Activated B cell treated with CpG ODN at 0.5 μM for 24 hours (primary cell): ENCODE measurements at regions not wholly inside any gene's neighbourhood (a gene's known extent, or its start where the extent isn't known, plus 50 kb on each side); places are given as distances from the start of the nearest gene placed in this dataset.
A peak's percentile ranks its signal among the peaks of the same experiment; 100 is the strongest.

Experiments used
- ATAC-seq: fragments of 200-7000 bp; cut with Tn5 transposase; one replicate; pipeline ENCODE4 v1.10.0; 2021; ENCODE audit warnings: low read depth, mild to moderate bottlenecking, moderate library complexity
- CTCF ChIA-PET: fragments of 350-600 bp; sonication (Branson Sonifier 250); formaldehyde crosslinking; loops from one replicate; lab custom pipeline; 2021; ENCODE audit warnings: antibody characterized with exemption; lab: Charles Lee
- POLR2A ChIA-PET: fragments of 350-600 bp; sonication (Branson Sonifier 250); formaldehyde crosslinking; loops from one replicate; lab custom pipeline; 2021; ENCODE audit warnings: antibody characterized with exemption; lab: Charles Lee
- DNase-seq: peaks from one replicate; pipeline ENCODE4 v3.0.0; 2022
- H3K27ac Mint-ChIP-seq: one replicate; pipeline ENCODE4 v1.8.0; 2020; ENCODE audit warnings: mixed read lengths
- H3K27me3 Mint-ChIP-seq: one replicate; pipeline ENCODE4 v1.8.0; 2021; ENCODE audit warnings: mixed read lengths
- H3K36me3 Mint-ChIP-seq: one replicate; pipeline ENCODE4 v1.8.0; 2021; ENCODE audit warnings: low read depth, mixed read lengths
- H3K4me1 Mint-ChIP-seq: one replicate; pipeline ENCODE4 v1.8.0; 2021; ENCODE audit warnings: mixed read lengths
- H3K4me3 Mint-ChIP-seq: one replicate; pipeline ENCODE4 v1.8.0; 2020; ENCODE audit warnings: mild to moderate bottlenecking, mixed read lengths
- H3K9me3 Mint-ChIP-seq: one replicate; pipeline ENCODE4 v1.8.0; 2020; ENCODE audit warnings: mixed read lengths
- CTCF ChIP-seq: fragments of 200-600 bp; IDR thresholded peaks from one replicate; pipeline ENCODE4 v1.8.0; 2022; ENCODE audit warnings: antibody characterized with exemption, mild to moderate bottlenecking
- intact Hi-C: fragments of 100-400 bp; cut with micrococcal nuclease; formaldehyde crosslinking; loops from one replicate; pipeline ENCODE4 v1.15.1; 2024

- H3K27ac Mint-ChIP-seq: peak overlapping the region; percentile 27
- DNase-seq (no peak), ATAC-seq (peak; percentile 57)
- intact Hi-C loops: no loop called here
- peaks cover 53% of the 10 kb centered on the region for H3K4me1 Mint-ChIP-seq
- H3K9me3 Mint-ChIP-seq: no peaks in the 10 kb centered on the region
- H3K4me3 Mint-ChIP-seq: peak overlapping the region; percentile 44
- ChIA-PET CTCF (interaction anchor here (1.5 kb wide), 1 partner anchor 178 kb away, joined by 4 read pairs; the partner anchor contains the start of gene PLPP3), POLR2A (no interaction called here)
- no peaks in the 10 kb centered on the region for H3K27me3 Mint-ChIP-seq
- no peak for TF ChIP-seq CTCF
- H3K36me3 Mint-ChIP-seq: no peaks in the 10 kb centered on the region
Measured at GRCh38 chr1:56401191-56401590, 178.2 kb downstream of the PLPP3 start.

DNA sequence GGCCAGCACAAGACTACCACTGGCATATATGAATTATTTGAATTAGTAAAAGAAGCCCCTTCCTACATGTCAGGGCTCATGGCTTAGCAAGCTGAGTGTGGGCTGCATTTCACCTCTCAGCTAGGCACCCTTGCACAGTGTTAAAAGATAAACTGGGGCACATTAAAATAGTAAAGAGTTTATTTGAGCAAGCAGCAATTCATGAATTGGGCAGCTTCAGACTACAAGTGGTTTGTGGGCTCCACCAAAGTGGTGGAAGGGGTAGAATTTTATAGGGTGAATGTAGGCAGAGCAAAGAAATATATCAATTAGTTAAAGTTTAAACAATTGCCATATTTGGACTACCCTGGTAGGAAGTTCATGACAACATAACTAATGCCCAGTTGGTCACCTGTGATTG lies 178.8 kb downstream of the PLPP3 start:
- ChIA-PET POLR2A (no interaction called here), CTCF (interaction anchor here (1.5 kb wide), 1 partner anchor 178 kb away, joined by 4 read pairs; the partner anchor contains the start of gene PLPP3)
- TF ChIP-seq CTCF: no peak
- H3K27ac Mint-ChIP-seq: no peak overlapping the region
- no peak for DNase-seq
- H3K4me3 Mint-ChIP-seq: no peak overlapping the region
- H3K36me3 Mint-ChIP-seq: no peaks in the 10 kb centered on the region
- intact Hi-C loops: no loop called here
- no peaks in the 10 kb centered on the region for H3K9me3 Mint-ChIP-seq
- H3K27me3 Mint-ChIP-seq: no peaks in the 10 kb centered on the region
- H3K4me1 Mint-ChIP-seq: peaks cover 51% of the 10 kb centered on the region
- no peak for ATAC-seq

DNA sequence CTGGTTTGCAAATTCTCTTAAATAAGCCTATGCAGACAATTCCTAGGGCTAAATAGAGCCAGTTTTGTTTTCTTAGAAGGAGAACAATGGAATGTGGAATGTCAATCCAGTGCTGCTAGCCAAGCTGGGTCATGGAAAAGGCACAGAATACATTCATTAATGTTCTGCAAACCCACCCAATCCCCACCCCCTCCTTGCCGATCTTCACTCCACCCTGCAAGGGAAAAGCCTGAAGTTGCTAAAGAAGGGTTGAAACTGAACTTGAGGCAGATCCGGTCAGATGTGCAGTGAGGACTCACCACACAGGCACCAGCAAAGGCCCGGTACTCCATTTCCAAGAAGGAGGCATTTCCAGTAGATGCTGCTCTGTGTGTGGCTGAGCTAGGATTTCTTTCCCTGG lies 179.6 kb downstream of the PLPP3 start:
- TF ChIP-seq CTCF: no peak
- Mint-ChIP-seq H3K36me3 (no peaks in the 10 kb centered on the region), H3K4me1 (peaks cover 45% of the 10 kb centered on the region), H3K27ac (no peak overlapping the region), H3K9me3 (peaks cover under 1% of the 10 kb centered on the region), H3K4me3 (no peak overlapping the region), H3K27me3 (no peaks in the 10 kb centered on the region)
- ChIA-PET POLR2A (no interaction called here), CTCF (interaction anchor here (1.5 kb wide), 1 partner anchor 179 kb away, joined by 4 read pairs; the partner anchor contains the start of gene PLPP3)
- no peak for ATAC-seq
- no peak for DNase-seq
- intact Hi-C loops: no loop called here

DNA sequence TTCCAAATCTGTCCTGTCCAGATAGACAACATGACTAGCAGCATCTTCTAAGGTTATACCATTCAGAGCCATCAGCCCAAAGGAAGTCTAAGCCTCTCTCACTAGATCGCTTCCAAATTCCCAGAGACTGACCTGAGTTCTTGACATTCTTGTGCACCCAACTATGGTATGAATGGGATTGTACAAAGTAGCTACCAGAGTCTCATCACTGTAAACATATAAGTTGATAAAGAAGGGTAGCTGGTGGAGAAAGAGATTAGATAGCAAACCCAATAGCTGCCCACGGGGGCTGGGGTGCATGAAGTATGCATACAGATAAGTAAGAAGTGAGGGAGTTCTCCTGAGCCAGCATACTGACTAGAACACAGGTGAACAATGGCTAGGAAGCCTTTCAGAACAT lies 180.0 kb downstream of the PLPP3 start:
- H3K9me3 Mint-ChIP-seq: peaks cover 2% of the 10 kb centered on the region
- CTCF ChIA-PET: interaction anchor here (1.7 kb wide), 1 partner anchor 185 kb away, joined by 4 read pairs; no protein-coding TSS in a partner anchor
- no peak for TF ChIP-seq CTCF
- no peak for DNase-seq
- no peaks in the 10 kb centered on the region for H3K36me3 Mint-ChIP-seq
- POLR2A ChIA-PET: no interaction called here
- ATAC-seq: no peak
- H3K27ac Mint-ChIP-seq: no peak overlapping the region
- no peak overlapping the region for H3K4me3 Mint-ChIP-seq
- H3K4me1 Mint-ChIP-seq: peaks cover 41% of the 10 kb centered on the region
- no peaks in the 10 kb centered on the region for H3K27me3 Mint-ChIP-seq
- intact Hi-C loops: no loop called here

DNA sequence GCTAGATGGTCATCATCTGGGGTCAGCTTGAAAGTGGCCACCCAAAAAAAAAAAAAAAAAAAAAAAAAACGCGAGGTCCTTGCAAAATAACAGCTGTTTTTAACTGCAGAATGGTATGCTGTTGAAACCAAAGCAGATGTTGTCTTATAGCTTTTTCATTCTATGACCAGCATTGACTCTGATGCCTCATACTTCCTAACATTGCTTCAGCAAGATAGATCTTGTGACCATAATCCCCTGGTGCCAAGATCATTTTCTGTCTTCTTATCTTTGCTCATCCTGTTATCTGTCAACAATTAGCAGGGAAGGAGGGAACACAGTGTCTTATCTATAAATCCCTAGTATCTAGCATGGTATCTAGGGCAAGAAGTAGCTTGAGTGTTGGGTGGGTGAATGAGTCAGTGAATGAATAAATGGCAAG lies 181.5 kb downstream of the PLPP3 start:
- Mint-ChIP-seq H3K4me1 (peaks cover 26% of the 10 kb centered on the region), H3K36me3 (no peaks in the 10 kb centered on the region), H3K9me3 (peaks cover 2% of the 10 kb centered on the region), H3K27me3 (no peaks in the 10 kb centered on the region), H3K27ac (no peak overlapping the region), H3K4me3 (no peak overlapping the region)
- POLR2A ChIA-PET: no interaction called here
- no peak for TF ChIP-seq CTCF
- CTCF ChIA-PET: interaction anchor here (1.7 kb wide), 1 partner anchor 187 kb away, joined by 4 read pairs; no protein-coding TSS in a partner anchor
- intact Hi-C loops: no loop called here
- ATAC-seq: no peak
- no peak for DNase-seq
